ENCODE measurements at regions not wholly inside any gene's neighbourhood (a gene's known extent, or its start where the extent isn't known, plus 50 kb on each side); places are given as distances from the start of the nearest gene placed in this dataset.

GRCh38 chr1:78369546-78369945, 121.2 kb upstream of the PTGFR start:
- Histone ChIP-seq H3F3A (ENCODE audit: low read length, unreplicated experiment) (no peaks in the 10 kb centered on the region), H3K4me1 (ENCODE audit: insufficient read depth, low read length) (peaks cover 13% of the 10 kb centered on the region), H4K20me1 (ENCODE audit: low read length) (no peaks in the 10 kb centered on the region), H3K9ac (ENCODE audit: low read length) (no peak overlapping the region), H3K4me2 (ENCODE audit: low read length) (no peak overlapping the region), H2AFZ (ENCODE audit: low read length) (no peak overlapping the region), H3K79me2 (ENCODE audit: low read length) (no peaks in the 10 kb centered on the region), H3K27ac (ENCODE audit: low read length) (no peak overlapping the region), H3K9me2 (replicated peaks; ENCODE audit: low read length) (no peaks in the 10 kb centered on the region; the same call in 1 of the 2 replicates), H3K4me3 (ENCODE audit: low read length) (no peak overlapping the region), H3K36me3 (ENCODE audit: low read depth, low read length) (no peaks in the 10 kb centered on the region), H3K27me3 (ENCODE audit: low read length) (no peaks in the 10 kb centered on the region), H3K9me3 (ENCODE audit: low read length) (no peaks in the 10 kb centered on the region)
- DNase-seq: no peak
- no peak for ATAC-seq
- no peak for TF ChIP-seq CTCF (conservative IDR thresholded peaks at IDR 0.05; ENCODE audit: low read depth, low read length)
- no peak for TF ChIP-seq EZH2phosphoT487 (IDR thresholded peaks at IDR 0.05; ENCODE audit: borderline replicate concordance, low read length)
- no peak for TF ChIP-seq EZH2 (IDR thresholded peaks at IDR 0.05; ENCODE audit: low read length, unreplicated experiment)
- BruUV-seq (replicated peaks): no TSS peak
- ChIA-PET CTCF (no interaction called here), POLR2A (ENCODE audit: unreplicated experiment) (no interaction called here)
- intact Hi-C loops (cut with micrococcal nuclease): no loop called here

GRCh38 chr1:78370356-78370755, 120.4 kb upstream of the PTGFR start:
- intact Hi-C loops (cut with micrococcal nuclease): no loop called here

More at GRCh38 chr1:78370356-78370755, 120.4 kb upstream of the PTGFR start:
- no peaks in the 10 kb centered on the region; the same call in 1 of the 2 replicates for H3K9me2 ChIP-seq (replicated peaks; ENCODE audit: low read length)
- H3K4me1 ChIP-seq (ENCODE audit: insufficient read depth, low read length): peaks cover 13% of the 10 kb centered on the region
- no peaks in the 10 kb centered on the region for H3K36me3 ChIP-seq (ENCODE audit: low read depth, low read length)
- TF ChIP-seq CTCF (conservative IDR thresholded peaks at IDR 0.05; ENCODE audit: low read depth, low read length): no peak
- TF ChIP-seq EZH2phosphoT487 (IDR thresholded peaks at IDR 0.05; ENCODE audit: borderline replicate concordance, low read length): no peak
- no peak for TF ChIP-seq EZH2 (IDR thresholded peaks at IDR 0.05; ENCODE audit: low read length, unreplicated experiment)
- H3K79me2 ChIP-seq (ENCODE audit: low read length): no peaks in the 10 kb centered on the region
- peak overlapping the region; percentile 43 for H3K27ac ChIP-seq (ENCODE audit: low read length)
- POLR2A ChIA-PET (ENCODE audit: unreplicated experiment): interaction anchor here (0.6 kb wide), 1 partner anchor 14 kb away, joined by 3 read pairs; no protein-coding TSS in a partner anchor
- ATAC-seq (peak; percentile 92), DNase-seq (peak; percentile 43)
- no peak overlapping the region for H2AFZ ChIP-seq (ENCODE audit: low read length)
- no peak overlapping the region for H3K9ac ChIP-seq (ENCODE audit: low read length)
- no peak overlapping the region for H3K4me3 ChIP-seq (ENCODE audit: low read length)
- CTCF ChIA-PET: no interaction called here
- H3F3A ChIP-seq (ENCODE audit: low read length, unreplicated experiment): no peaks in the 10 kb centered on the region
- no peaks in the 10 kb centered on the region for H3K9me3 ChIP-seq (ENCODE audit: low read length)
- no TSS peak for BruUV-seq (replicated peaks)
- H3K27me3 ChIP-seq (ENCODE audit: low read length): no peaks in the 10 kb centered on the region
- peak overlapping the region; percentile 14; the same call in 1 of the 2 replicates for H3K4me2 ChIP-seq (ENCODE audit: low read length)
- H4K20me1 ChIP-seq (ENCODE audit: low read length): no peaks in the 10 kb centered on the region

Data from PC-3 (cell line).